ENCODE measurements at regions not wholly inside any gene's neighbourhood (a gene's known extent, or its start where the extent isn't known, plus 50 kb on each side); places are given as distances from the start of the nearest gene placed in this dataset.

GRCh38 chr9:90256345-90256744 is 386.3 kb downstream of the DIRAS2 start:
- H3K9me3 Mint-ChIP-seq, result peaks cover 6 to 8% of the 10 kb centered on the region in 2 donors
- peaks cover 0 to 5% of the 10 kb centered on the region in 2 donors for H3K36me3 Mint-ChIP-seq
- ATAC-seq, result no peak
- no peak overlapping the region for H3K27ac Mint-ChIP-seq
- DNase-seq (ENCODE audit: low spot score in 2 of 2), result no peak

- no peak overlapping the region for H3K27ac Mint-ChIP-seq
Observed at GRCh38 chr9:90259311-90260246, 383.0 kb downstream of the DIRAS2 start.

DNA sequence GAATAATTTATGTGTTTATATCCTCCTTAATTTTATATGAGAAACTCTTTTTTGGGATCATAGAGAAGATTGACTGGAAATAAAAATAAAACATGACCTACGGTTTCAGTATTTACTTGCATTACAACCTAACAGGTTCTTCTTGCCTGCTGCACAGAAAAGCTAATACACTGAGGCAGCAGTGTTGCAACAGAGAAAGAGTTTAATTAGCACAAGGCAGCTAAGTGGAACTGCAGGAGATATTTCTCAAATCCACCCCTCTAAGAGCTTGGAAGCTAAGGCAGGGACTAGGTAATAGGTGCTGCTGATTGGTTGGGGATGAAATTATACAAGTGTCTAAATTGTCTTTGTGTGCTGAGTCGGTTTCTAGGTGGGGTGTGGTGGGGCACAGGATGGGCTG is 380.9 kb downstream of the DIRAS2 start:
- ATAC-seq, result no peak
- no peak for DNase-seq (ENCODE audit: low spot score in 2 of 2)
- Mint-ChIP-seq H3K27ac (no peak overlapping the region), H3K36me3 (peaks cover 0 to 5% of the 10 kb centered on the region in 2 donors), H3K9me3 (peaks cover 6 to 10% of the 10 kb centered on the region in 2 donors)

More at GRCh38 chr9:90259311-90260246, 383.0 kb downstream of the DIRAS2 start:
- ATAC-seq (peak in 1 of 2 donors; percentile 88), DNase-seq (ENCODE audit: low spot score in 2 of 2) (no peak)
- Mint-ChIP-seq H3K36me3 (peaks cover 0 to 5% of the 10 kb centered on the region in 2 donors), H3K9me3 (peaks cover 6 to 10% of the 10 kb centered on the region in 2 donors)

GRCh38 chr9:90268613-90269012 is 374.0 kb downstream of the DIRAS2 start:
- DNase-seq (ENCODE audit: low spot score in 2 of 2), result no peak
- ATAC-seq, result no peak
- H3K27ac Mint-ChIP-seq, result no peak overlapping the region
- H3K36me3 Mint-ChIP-seq, result no peaks in the 10 kb centered on the region
- no peaks in the 10 kb centered on the region for H3K9me3 Mint-ChIP-seq

- Mint-ChIP-seq H3K9me3 (no peaks in the 10 kb centered on the region), H3K36me3 (no peaks in the 10 kb centered on the region), H3K27ac (no peak overlapping the region)
- DNase-seq (ENCODE audit: low spot score in 2 of 2) (no peak), ATAC-seq (no peak)
Observed at GRCh38 chr9:90271707-90272106, 370.9 kb downstream of the DIRAS2 start.

- no peaks in the 10 kb centered on the region for H3K9me3 Mint-ChIP-seq
- DNase-seq (ENCODE audit: low spot score in 2 of 2), result no peak
- no peak for ATAC-seq
- H3K36me3 Mint-ChIP-seq, result no peaks in the 10 kb centered on the region
- H3K27ac Mint-ChIP-seq, result no peak overlapping the region
Observed at GRCh38 chr9:90274725-90275124, 367.9 kb downstream of the DIRAS2 start.

GRCh38 chr9:90285946-90286345 is 356.7 kb downstream of the DIRAS2 start:
- no peak for ATAC-seq
- no peaks in the 10 kb centered on the region for H3K9me3 Mint-ChIP-seq
- H3K27ac Mint-ChIP-seq, result no peak overlapping the region
- DNase-seq (ENCODE audit: low spot score in 2 of 2), result no peak
- no peaks in the 10 kb centered on the region for H3K36me3 Mint-ChIP-seq

DNA sequence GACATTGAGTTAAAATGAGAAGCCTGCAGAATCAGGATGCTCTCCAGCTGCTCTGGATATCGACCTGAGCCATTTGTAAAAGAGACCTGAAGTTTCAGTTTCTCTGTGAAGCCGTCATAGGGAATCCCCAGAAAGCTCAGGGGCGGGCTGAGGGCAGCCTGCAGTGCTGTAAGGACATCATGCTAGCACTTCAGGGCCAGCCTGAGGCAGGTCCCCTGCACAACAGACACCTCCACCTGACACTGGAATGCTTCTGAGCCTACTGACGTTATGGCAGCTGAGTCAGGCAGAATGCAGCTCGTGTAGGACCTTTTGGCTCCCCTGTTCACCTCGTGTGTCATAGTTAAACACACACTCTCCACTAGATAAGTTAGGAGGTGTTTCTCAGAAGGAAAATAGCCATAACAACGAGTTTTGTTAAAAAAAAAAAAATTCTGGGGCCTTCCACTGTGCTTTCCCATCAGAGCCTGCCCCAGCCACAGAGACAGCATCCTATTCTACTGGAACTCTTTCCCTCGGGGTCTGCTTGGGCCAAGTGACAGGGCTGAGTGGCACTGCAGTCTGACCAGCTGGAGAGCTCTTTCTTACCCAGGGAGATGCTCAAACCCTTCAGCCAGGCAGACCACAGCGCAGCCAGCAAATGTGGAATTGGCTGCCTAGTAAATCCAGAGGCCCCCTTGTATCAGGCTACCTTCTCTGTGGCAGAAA is 354.9 kb downstream of the DIRAS2 start:
- DNase-seq (ENCODE audit: low spot score in 2 of 2) (no peak), ATAC-seq (no peak)
- no peak overlapping the region for H3K27ac Mint-ChIP-seq
- no peaks in the 10 kb centered on the region for H3K9me3 Mint-ChIP-seq
- no peaks in the 10 kb centered on the region for H3K36me3 Mint-ChIP-seq

- H3K27ac Mint-ChIP-seq, result no peak overlapping the region
- no peaks in the 10 kb centered on the region for H3K9me3 Mint-ChIP-seq
- DNase-seq (ENCODE audit: low spot score in 2 of 2) (no peak), ATAC-seq (no peak)
- H3K36me3 Mint-ChIP-seq, result no peaks in the 10 kb centered on the region
Observed at GRCh38 chr9:90288275-90288639, 354.4 kb downstream of the DIRAS2 start.

GRCh38 chr9:90290716-90291485 is 351.7 kb downstream of the DIRAS2 start:
- H3K27ac Mint-ChIP-seq, result no peak overlapping the region
- no peak for DNase-seq (ENCODE audit: low spot score in 2 of 2)
- no peaks in the 10 kb centered on the region for H3K36me3 Mint-ChIP-seq
- no peak for ATAC-seq
- H3K9me3 Mint-ChIP-seq, result no peaks in the 10 kb centered on the region

GRCh38 chr9:90296539-90296938 is 346.1 kb downstream of the DIRAS2 start:
- H3K27ac Mint-ChIP-seq, result no peak overlapping the region
- no peaks in the 10 kb centered on the region for H3K36me3 Mint-ChIP-seq
- no peak for DNase-seq (ENCODE audit: low spot score in 2 of 2)
- no peak for ATAC-seq
- H3K9me3 Mint-ChIP-seq, result no peaks in the 10 kb centered on the region

GRCh38 chr9:90299968-90300367 is 342.7 kb downstream of the DIRAS2 start:
- no peak for ATAC-seq
- no peak overlapping the region for H3K27ac Mint-ChIP-seq
- no peaks in the 10 kb centered on the region for H3K9me3 Mint-ChIP-seq
- DNase-seq (ENCODE audit: low spot score in 2 of 2), result no peak
- H3K36me3 Mint-ChIP-seq, result no peaks in the 10 kb centered on the region

- no peak for ATAC-seq
- Mint-ChIP-seq H3K36me3 (no peaks in the 10 kb centered on the region), H3K27ac (no peak overlapping the region), H3K9me3 (no peaks in the 10 kb centered on the region)
- DNase-seq (ENCODE audit: low spot score in 2 of 2), result no peak
Observed at GRCh38 chr9:90300611-90301276, 341.9 kb downstream of the DIRAS2 start.

- no peak for DNase-seq (ENCODE audit: low spot score in 2 of 2)
- ATAC-seq, result no peak
- no peaks in the 10 kb centered on the region for H3K36me3 Mint-ChIP-seq
- H3K27ac Mint-ChIP-seq, result no peak overlapping the region
- no peaks in the 10 kb centered on the region for H3K9me3 Mint-ChIP-seq
Observed at GRCh38 chr9:90301277-90301653, 341.4 kb downstream of the DIRAS2 start.

DNA sequence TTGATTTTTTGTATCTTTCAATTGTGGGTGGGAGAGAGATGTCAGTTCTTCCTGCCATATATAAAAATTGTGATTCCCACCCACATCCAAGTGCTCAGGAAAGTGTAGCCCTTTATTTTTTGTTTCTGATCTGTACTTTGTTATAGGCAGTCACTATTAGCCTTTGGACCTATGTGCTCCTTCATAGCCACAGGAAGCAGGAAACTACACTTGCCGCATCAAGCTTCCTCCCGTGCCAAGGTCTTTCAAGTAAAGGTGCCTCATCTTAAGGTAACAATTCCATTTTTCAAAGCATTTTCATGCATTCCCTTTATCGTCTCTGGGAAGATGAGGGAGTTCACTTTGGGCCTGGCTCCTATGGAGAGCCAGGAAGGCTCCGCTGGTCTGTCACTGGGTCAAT is 339.0 kb downstream of the DIRAS2 start:
- DNase-seq (ENCODE audit: low spot score in 2 of 2), result no peak
- Mint-ChIP-seq H3K9me3 (no peaks in the 10 kb centered on the region), H3K27ac (no peak overlapping the region), H3K36me3 (no peaks in the 10 kb centered on the region)
- no peak for ATAC-seq

DNA sequence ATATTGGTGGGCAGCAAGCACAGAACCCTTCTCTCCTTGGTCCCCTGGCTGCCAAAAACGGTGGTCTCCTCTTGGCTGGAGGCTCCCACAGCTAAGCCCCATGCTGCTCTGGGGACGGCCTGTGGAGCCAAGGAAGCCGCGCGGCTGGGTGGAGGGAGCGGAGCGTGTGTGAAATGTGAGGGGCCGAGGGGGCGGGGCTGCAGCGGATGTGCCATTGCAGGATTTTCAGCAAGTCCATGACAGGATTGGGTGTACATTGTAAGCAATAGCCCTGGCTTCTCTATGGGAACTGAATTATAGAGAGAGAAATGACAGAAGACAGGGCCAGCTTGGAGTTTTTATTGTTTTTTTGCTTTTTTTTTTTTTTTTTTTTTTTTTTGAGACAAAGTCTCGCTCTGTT is 336.5 kb downstream of the DIRAS2 start:
- DNase-seq (ENCODE audit: low spot score in 2 of 2) (no peak), ATAC-seq (no peak)
- H3K36me3 Mint-ChIP-seq, result no peaks in the 10 kb centered on the region
- no peaks in the 10 kb centered on the region for H3K9me3 Mint-ChIP-seq
- no peak overlapping the region for H3K27ac Mint-ChIP-seq

Data from activated naive CD4-positive, alpha-beta T cell treated with anti-CD3 and anti-CD28 coated beads, Interleukin-2, amount 50 U/mL, for 72 hours (primary cell).